ENCODE measurements at regions not wholly inside any gene's neighbourhood (a gene's known extent, or its start where the extent isn't known, plus 50 kb on each side); places are given as distances from the start of the nearest gene placed in this dataset.

DNA sequence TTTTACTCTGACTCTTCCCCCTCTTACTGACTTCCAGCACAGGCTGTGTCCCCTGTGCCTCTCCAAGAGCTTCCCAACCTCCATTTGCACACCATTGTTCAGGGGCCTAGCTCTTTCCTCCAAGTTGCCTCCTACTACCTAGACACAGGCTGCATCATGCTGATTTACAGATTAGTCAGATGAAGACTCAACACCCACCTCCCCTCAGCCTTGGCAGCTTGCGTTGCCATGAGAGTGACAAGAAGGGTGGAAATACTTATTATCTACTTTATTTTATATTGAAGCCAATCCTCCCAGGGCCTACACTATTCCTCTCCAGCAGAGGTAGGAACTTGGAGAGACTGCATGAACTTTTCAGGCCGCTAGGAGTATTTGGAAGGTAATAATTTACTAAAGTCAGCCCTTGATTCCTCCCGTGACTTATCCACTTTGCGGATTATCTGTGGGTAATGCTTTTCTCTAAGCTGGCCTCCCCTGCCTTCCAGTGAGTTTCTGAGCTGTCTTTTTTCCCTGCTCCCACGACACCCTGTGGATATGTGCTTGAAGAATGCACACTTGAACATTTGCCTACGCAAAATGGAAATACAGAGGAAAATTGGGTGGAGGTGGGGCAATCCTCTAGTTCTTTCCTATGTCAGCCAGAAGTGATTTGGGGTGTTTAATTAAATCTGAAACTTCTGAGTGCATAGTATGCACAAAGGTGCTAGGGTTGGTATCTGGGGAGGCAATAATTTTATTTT, 74.1 kb upstream of the TMEM164 start:
- no peak for DNase-seq (ENCODE audit: low spot score)

DNA sequence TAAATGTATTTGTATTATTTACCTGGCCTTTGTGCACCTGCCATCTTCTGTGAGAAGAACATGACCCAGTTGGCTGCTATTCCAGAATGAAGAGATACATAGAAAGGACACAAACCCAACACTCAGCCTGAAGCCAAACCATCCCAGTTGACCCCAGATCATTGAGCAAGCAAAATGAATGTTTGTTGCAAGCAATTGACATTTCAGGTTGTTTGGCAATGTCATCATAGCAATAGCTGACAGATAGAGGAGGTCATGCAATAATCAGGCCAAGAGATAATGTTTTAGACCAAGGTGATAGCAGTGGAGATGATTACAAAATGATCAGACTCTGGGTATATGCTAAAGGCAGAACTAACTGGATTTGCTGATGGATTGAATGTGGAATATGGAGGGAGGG, 71.2 kb upstream of the TMEM164 start:
- DNase-seq (ENCODE audit: low spot score): no peak

DNA sequence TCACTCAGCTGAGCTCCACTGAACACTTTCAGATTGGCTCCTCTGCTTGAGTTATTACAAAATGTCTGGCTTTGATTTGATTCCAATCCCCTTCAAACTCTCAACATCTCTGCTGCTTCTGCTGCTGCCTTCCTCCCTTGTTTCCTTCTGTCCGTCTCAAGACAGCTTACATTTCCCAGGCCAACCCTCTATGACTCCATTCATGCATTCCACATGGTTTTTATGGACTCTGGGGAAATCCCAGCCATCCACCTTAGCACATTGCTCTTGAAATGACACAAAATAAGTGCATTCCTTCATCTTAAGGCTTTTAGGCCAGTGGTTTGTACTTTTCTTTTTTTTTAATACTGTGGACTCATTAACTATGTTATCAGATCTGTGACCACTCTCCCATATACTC, 68.5 kb upstream of the TMEM164 start:
- peak; percentile 59 for DNase-seq (ENCODE audit: low spot score)

- DNase-seq (ENCODE audit: low spot score): no peak
Measured at GRCh38 chrX:109934935-109935334, 68.0 kb upstream of the TMEM164 start.

DNA sequence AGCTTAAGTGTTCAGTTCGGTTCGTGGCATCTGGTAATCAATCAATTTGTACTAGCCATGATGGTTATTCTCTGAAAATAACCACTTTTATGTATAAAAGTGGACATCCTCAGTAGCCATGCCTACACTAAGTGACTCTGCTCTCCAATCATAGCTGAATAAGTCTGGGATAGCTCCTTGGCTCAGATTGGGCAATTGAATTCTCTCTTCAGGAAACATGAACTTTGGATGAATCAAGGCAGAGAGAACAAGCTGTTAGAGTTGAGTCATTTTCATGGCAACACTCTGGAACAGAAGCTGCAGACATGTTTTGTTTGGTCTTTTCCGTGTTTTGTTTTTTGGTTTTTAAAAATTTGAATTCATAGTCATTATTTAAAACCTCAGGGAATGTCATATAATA, 66.8 kb upstream of the TMEM164 start:
- DNase-seq (ENCODE audit: low spot score): no peak

DNA sequence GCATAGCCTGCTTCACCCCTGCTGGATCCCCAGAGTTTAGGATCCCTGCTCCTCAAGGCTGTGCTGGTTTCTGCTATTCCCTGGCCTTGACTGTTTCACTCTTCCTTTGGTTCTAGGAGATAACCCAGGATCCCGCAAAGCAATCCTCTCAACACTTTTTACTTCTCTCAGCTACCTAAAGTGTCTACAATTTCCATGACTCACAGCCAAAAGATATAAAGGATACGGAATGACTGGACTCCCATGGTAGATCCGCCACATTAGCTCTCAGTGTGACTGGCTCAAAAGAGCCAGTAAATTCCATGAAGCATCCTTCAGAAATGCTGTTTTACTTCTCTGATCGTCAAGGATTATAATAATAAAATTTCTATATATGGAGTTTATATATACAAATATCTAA, 66.3 kb upstream of the TMEM164 start:
- no peak for DNase-seq (ENCODE audit: low spot score)

DNA sequence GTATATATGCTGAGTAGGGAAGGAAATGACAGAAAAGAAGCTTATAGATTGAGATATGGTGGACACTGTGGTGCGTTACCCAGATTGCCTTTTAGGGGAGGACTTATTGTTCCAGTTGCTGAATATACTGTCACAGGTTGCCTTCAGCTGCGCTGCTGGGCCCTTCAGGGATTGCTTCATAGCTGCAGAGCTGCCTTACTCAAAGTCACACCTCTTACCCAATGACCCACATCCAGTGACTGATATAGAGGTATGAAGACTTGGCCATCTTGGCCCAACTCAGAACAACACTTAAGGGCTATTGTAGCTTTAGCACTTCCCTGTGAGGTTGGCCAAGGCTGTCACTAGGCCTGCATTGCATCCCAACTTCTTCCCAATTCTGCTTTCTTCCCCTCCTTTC, 63.4 kb upstream of the TMEM164 start:
- no peak for DNase-seq (ENCODE audit: low spot score)

DNA sequence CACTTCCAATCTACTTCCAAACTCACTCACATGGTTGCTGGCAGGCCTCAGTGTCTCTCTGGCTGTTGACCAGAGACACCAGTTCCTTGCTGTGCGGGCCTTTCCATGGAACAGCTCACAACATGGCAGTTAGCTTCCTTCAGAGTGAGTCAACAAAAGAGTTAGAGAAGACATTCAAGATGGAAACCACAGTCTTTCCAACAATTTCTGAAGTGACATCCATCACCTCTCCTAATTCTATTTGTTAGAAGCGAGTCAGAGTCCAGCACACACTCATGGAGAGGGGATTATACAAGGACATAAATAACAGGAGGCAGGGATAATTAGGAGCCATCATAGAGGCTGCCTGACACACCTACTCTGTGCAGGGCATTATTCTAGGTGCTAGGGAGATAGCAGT, 62.5 kb upstream of the TMEM164 start:
- peak; percentile 13 for DNase-seq (ENCODE audit: low spot score)

DNA sequence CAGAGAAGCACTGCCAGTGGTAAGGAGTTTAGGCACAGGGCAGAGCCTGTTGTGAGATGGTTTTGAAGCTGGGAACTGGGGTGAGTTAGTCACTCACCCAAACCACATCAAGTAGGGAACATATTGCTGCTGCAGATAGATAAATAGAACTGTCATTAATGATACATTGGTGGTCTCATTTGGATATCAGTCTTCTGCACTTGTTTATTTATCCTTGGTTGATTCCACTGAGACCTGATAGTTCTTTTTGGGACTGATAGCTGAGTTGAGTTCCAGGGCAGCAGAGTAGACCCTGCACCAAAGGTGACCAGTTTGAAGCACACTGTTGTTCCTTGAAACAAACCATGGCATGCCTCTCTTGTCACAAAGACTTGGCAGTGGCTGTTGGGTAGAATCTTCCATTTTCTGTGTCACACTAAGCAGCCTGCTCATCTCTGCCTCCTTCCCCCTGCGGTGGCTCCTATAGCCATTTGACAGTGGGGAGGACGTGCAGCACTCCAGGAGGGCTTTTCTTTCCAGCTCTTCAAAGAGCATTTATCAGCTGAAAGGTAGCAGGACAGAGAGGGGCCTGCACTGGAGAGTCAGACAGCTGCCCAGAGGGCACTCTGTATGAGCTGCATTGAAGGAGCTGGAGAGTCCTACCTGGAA, 59.7 kb upstream of the TMEM164 start:
- DNase-seq (ENCODE audit: low spot score): no peak

DNA sequence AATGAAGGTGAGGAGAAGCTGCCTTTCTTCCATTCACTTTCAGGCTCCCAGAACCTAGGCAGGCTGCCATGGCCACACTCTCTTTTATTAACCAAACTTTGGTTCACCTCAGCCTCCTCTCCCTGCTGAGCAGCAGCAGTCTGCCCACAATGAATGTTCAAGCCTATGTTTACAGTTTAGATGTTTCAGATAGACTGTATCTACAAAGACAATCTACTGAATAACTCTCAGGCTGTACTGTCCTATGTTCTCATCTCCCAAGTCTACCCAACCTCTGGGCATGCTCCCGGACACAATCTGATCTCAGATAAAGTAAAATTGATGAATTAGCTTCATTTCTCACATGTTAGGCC, 59.2 kb upstream of the TMEM164 start:
- DNase-seq (ENCODE audit: low spot score): no peak

DNA sequence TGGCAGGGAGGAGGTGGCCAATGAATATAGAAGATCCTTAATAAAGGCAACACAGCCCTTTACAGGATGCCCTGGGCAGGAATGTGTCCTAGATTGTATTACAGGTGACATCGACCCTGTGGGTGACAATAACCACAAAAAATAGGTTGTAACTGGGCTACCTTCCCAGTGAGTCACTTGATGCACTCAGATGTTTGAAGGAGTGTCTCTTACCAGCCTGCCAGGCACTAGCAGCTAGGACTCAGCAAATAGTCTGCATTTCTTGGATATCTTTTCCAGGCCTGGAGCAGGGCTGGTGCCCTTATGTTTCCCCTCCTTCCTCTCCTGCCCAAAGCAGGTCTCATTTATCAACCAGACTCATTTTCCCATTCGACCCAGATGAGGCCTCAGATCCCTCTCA, 50.9 kb upstream of the TMEM164 start:
- DNase-seq (ENCODE audit: low spot score): peak; percentile 65

GRCh38 chrX:109952985-109953905, 49.7 kb upstream of the TMEM164 start:
- DNase-seq (ENCODE audit: low spot score): no peak

Data from kidney tubule cell (primary cell).